Activated CD8-positive, alpha-beta memory T cell treated with anti-CD3 and anti-CD28 coated beads for 36 hours (primary cell): ENCODE measurements at regions not wholly inside any gene's neighbourhood (a gene's known extent, or its start where the extent isn't known, plus 50 kb on each side); places are given as distances from the start of the nearest gene placed in this dataset.

Experiments used
- CTCF ChIA-PET: fragments of 350-600 bp; sonication (Branson Sonifier 250); formaldehyde crosslinking; loops from one replicate; lab custom pipeline; 2021; ENCODE audit warnings: antibody characterized with exemption; lab: Charles Lee
- POLR2A ChIA-PET: fragments of 350-600 bp; sonication (Branson Sonifier 250); formaldehyde crosslinking; loops from one replicate; lab custom pipeline; 2021; ENCODE audit warnings: antibody characterized with exemption; lab: Charles Lee

DNA sequence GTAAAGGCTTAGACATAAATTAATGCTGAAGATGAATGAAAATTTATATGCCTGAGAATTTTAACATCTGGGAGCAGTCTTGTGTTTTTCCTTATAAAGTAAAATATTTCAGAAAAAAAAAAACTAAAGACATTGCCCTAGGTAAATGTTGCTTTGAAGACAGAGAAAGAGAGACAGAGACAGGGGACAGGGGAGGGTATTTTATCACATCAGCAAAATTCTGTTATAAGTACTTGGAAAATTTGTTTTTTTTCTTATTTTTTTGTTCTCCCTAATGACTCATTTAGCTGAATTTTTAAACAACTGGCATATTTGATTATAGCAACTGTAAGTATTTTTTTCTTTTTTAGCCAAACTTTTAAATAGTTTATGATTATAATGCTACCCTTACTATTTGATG, 1540.6 kb upstream of the GBE1 start:
- ChIA-PET POLR2A (no interaction called here), CTCF (no interaction called here)

DNA sequence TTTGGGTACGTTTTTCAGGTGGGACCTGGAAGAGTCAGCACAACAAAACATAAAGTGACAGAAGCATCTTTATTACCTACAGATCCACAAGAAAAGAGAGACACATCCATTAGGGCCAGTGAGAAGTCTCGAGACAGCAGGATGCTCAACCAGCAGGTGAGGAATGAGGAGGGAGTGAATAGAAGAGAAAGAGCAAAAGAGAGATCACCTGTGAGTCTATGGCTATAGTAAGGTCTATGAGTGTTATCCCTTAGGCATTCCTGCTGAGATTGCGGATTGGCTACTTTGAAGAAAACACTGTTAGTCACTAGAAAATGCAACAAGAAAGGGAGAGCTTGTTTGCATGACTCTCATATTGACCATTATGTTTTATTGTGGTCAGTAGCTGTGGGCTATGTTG, 1556.2 kb upstream of the GBE1 start:
- CTCF ChIA-PET, result no interaction called here
- POLR2A ChIA-PET, result no interaction called here

DNA sequence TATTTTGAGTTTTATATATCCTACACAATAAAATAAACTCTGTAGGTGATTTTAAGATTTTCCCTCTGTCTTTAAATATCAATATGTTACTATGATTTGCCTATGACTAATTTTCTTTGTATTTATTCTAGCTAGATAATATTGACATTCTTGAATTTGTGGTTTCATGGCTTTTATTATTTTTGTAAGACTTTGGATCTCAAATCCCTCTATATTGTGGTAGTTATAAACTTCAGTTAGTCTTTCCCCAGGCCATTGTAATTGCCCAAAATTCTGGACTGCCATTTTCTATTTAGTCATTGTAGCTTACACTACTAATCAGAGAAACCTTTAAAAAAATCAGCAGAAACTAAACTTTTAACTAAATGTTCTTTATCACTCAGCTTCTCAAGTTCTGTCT, 1559.3 kb upstream of the GBE1 start:
- ChIA-PET POLR2A (no interaction called here), CTCF (no interaction called here)

DNA sequence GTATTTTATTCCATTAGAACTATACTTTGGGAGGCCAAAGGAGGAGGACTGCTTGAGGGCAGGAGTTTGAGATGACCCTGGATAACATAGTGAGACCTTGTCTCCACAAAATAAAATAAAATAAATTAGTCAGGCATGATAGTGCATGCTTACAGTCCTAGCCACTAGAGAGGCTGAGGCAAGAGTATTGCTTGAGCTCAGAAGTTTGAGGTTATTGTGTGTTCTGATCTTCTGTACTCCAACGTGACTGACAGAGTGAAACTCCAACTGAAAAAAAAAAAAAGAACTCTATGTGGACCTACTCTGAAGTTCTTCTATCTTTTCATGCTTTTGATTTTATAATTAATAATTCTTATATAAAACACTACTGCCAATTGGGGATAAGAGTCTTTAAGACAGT, 1560.0 kb upstream of the GBE1 start:
- ChIA-PET POLR2A (no interaction called here), CTCF (no interaction called here)

DNA sequence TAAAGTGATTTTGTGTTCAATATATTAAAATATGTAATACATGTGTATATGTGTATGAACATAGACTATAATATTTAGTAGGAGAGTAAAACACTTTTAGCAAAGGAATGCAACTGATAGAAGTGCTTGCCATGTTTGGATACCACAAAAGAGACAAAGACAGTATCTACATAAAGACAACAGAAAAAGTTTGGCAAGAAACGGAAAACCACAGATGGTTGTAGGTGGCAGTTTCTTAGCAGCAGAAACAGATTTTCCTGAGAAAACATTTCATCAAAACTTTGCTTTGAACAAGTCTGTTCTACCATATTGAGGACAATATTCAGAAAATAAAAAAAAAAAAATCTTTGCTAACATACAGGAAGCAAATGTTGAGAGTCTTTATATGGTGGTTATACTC, 1560.4 kb upstream of the GBE1 start:
- POLR2A ChIA-PET, result no interaction called here

DNA sequence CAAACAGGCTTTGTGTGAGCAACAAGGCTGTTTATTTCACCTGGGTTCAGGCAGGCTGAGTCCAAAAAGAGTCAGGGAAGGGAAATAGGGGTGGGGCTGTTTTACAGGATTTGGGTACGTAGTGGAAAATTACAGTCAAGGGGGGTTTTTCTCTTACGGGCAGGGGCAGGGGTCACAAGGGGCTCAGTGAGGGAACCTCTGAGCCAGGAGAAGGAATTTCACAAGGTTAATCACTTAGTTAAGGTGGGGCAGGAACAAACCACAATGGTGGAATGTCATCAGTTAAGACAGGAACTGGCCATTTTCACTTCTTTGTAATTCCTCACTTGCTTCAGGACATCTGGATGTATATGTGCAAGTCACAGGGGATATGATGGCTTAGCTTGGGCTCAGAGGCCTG, 1592.8 kb upstream of the GBE1 start:
- CTCF ChIA-PET, result no interaction called here
- POLR2A ChIA-PET, result no interaction called here

More for the DNA sequence above, 1560.4 kb upstream of the GBE1 start:
- CTCF ChIA-PET, result no interaction called here

DNA sequence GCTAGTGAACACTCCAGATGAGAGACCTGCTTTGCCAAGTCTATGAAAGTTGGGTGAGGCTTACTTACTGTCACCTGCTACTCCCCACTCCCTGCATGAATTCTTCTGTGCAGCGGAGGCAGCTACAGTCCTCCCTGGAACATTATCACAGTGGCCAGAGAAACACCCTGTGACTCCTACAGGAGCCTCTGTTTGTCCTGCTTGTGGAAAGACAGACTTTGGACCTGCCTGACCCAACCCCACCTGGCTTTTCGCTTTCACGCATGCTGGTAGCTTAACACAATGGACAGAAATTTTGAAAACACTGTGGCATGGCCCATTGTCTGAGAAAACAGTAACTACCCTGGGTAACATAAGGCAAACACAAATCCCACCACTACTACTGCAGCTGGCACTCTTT, 1565.5 kb upstream of the CADM2 start:
- ChIA-PET POLR2A (no interaction called here), CTCF (no interaction called here)

DNA sequence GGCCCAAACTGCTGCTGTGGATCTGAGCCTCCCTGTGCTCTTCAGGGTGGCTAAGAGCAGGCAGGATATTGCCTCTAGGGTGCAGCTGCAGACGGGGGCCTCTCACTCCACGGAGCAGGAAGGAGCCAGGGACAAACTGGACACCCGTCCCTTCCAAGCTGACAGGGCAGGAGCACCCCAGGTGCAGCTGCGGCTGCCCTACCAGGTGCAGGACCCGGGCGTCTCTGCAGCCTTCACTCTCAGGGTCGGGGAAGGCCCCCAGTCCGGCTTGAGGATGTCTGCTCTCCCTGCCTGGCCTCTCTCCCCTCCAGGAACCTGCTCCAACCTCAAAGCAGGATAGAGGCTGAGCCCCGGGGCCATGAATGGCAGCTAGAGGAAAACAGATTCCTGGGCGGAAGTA, 1554.9 kb upstream of the CADM2 start:
- ChIA-PET CTCF (no interaction called here), POLR2A (no interaction called here)

DNA sequence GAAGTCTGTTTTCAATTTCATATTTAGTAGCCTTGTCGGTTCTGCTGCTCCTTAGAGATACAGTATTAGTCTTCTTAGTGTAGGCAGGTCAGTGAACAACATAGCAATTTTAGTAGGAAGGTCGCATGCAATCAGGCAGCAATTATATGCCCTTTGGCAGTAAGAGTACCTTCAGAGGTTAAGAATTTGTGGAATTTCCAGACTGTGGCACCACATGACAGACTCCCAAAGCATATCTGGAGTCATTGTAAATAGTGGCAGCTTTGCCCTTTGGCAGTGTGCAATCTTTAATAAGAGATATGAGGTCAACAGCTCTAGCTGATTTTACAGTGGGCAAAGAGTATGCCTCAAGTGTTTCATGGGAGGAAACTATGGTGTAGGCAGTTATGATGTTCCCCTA, 1532.5 kb upstream of the CADM2 start:
- POLR2A ChIA-PET, result no interaction called here

DNA sequence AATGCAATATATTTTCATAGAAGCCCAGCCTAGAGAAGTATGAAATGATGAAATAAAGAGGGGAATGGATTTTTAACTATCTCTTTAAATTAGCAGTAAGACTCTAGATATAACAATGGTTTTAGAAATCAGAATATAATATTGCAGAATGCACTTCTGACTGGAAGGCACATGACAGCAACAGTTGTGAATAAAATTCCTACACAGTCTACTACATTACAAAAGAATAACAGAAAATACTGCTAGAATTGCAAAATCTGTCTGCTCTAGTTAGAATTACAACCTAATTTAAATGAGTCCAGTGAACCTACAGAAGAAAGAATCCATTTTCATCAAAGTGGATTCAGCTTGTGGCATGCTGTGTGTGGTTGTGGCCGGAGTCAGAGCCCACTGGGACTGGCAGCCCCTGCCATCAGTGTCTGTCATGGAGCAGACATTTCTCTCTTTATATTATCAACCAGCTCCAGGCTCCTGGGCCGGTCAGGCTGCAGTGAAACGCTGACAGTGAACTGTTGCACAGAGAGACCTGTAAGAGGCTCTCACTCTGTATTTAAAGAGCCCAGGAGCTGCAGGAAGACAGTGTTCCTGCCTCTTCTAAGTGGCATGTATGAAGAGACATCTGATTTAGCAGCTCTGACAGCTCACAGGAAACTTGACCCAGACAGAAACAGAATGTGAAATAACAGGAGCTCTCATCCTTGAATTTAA, 1523.8 kb upstream of the CADM2 start:
- POLR2A ChIA-PET, result no interaction called here
- CTCF ChIA-PET, result no interaction called here

More for the DNA sequence above, 1532.5 kb upstream of the CADM2 start:
- CTCF ChIA-PET, result no interaction called here

DNA sequence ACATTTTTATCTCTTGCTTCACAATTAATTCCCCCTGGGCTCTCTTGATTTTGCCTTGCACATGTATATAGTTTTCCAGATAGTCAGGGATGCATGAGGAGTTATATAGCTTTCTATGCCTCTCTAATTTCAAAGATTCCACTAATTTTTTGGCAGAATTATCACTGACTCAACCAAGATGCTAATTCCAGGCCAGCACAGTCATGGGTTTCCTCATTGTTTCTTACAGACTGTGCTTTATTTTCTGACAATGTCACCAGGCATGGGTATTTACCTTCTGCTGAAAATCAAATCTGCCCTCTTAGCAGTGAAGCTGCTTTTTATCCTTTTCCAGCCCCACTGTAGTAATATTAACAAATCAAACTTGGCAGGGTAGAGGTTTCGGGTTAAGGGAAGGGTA, 1520.6 kb upstream of the CADM2 start:
- CTCF ChIA-PET, result no interaction called here
- POLR2A ChIA-PET, result no interaction called here

DNA sequence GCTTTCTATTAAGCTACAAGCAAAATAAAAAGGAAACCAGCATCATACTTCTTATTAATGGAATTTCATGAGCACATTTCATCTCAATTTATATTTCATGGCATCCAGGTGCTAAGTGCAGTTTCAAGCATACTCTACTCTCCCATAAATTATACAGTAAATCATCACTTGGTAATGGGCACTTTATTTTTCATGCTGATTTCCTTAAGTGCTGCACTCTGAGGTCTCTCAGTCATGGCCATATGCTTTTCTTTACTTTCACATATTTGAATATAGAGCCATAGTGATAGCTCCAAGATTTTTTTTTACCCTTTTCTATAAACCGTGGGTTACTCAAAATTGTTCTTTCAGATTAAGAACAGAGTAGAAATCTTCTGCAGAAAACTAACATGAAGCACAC, 1505.7 kb upstream of the CADM2 start:
- CTCF ChIA-PET, result no interaction called here
- POLR2A ChIA-PET, result no interaction called here

DNA sequence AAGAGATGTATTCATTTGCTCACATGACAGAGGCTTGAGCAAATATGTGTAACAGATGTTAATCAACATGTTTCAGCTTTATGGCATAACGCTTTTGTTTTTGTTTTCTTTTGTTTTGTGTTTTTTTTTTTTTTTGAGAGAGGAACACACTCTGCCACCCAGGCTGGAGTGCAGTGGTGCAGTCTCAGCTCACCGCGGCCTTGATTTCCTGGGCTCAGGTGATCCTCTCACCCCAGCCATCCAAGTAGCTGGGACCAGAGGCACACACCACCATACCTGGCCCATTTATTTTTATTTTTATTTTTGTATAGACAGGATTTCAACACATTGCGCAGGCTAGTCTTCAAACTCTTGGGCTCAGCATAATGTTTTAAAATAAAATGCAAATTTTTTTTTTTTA, 1504.4 kb upstream of the CADM2 start:
- CTCF ChIA-PET, result no interaction called here

DNA sequence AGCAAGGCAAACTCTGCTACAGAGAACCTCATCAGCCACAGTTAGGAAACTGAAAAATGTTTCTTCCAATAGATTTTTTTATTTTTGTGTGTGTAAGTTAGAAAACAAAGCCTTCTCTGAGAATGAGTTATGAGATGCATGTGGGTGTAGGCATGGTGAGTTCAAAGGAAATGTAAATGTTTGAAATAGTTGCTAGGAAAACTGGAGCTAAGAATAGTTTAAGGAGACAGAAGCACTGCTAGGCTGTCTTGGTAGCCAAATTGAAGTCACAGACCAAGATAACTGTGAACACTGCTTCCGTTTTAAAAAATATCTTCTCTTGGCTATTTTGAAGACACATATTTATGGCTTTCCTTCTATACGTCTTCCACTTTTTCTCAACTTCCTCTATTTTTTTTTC, 1501.2 kb upstream of the CADM2 start:
- CTCF ChIA-PET, result no interaction called here
- POLR2A ChIA-PET, result no interaction called here

More for the DNA sequence above, 1504.4 kb upstream of the CADM2 start:
- POLR2A ChIA-PET, result no interaction called here

DNA sequence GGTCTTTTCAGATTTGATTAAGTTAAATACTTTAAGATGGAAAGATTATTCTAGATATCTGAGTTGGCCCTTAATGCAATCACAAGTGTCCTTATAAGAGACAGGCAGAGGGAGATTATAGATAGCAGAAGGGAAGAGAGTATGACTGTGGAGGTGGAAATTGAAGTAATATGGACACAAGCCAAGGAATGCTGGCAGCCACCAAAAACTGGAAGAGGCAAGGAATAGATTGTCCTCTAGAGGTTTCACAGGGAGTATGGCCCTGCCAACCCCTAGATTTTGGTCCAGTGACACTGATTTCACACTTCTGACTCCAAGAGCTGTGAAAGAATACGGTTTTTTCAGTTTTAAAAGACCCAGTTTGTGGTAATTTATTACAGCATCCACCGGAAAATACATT, 1498.7 kb upstream of the CADM2 start:
- ChIA-PET POLR2A (no interaction called here), CTCF (no interaction called here)

DNA sequence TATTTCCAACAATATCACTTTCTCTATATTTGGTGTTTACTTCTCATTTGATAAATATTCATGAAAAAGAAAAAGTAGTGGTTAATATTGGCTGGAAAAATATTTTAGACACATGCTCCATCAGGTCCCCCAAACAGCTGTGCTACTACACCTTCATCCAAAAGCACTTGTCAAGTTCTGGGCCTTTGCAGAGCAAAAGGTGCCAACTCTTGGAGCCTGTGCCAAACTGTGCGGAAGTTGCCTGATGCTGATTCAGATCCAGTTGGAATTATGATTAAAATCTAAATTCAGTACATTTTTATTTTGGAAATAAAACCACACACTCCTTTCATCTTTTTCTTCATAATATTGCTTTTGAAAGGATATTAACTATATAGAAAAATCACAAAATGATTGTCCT, 1497.4 kb upstream of the CADM2 start:
- POLR2A ChIA-PET, result no interaction called here
- CTCF ChIA-PET, result no interaction called here

DNA sequence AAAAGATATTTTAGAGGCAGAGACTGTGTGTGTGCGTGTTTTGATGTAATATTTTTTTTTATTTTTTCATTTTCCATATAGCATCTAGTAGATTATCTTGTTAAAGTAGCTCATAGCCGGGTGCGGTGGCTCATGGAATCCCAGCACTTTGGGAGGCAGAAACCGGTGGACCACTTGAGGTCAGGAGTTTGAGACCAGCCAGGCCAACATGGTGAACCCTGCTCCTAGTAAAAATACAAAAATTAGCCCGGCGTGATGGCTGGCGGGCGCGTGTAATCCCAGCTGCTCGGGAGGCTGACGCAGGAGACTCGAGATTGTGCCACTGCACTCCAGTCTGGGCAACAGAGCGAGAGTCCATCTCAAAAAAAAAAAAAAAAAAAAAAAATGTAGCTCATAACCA, 1481.2 kb upstream of the CADM2 start:
- ChIA-PET POLR2A (no interaction called here), CTCF (no interaction called here)

DNA sequence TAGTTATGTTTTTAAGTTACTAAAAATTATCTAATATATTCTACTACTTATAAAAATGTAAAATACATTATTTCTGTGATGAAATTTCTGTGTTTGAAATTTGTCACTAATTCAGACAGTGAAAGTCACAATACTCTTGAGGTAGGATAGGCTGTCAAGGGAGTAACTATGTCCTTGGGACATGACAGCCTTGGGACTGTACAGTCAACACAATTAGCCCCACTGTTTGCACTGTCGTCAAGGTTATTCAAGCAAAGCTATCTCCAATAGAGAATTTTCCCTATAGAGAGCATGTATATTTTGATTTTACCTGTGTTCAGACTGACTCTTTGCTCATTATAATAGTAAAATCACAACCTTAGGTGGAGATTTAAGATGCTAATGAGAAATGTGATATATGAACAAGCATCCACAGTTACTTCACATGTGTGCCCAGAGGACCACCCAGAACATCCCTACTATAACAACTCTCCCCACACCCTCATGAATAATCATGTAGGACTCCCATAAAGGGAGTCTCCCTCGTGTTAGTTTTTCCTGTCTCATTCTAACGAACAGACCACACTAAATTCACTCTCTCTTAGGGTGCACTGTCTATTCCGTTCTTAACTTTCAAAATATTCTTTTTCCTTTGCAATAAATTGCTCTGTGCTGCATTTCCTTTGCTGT, 1476.3 kb upstream of the CADM2 start:
- POLR2A ChIA-PET, result no interaction called here
- CTCF ChIA-PET, result no interaction called here

DNA sequence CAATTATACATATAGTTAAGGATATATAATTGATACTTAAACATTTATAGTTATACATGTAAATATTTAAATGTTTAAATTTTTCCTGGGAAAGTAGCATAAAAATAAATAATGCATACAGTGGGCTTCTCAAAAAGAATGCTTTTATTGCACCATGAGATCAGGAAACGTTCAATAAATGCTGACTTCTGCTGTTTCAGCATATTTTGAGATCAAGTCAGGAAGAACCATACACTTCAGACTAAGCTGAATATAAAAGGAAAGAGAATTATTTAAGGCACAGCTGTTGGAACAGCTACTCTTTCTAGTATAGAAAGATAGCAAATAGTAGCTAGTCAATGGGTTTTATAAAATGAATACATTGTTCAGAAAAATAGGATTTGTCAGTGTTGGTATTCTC, 1462.3 kb upstream of the CADM2 start:
- ChIA-PET POLR2A (no interaction called here), CTCF (no interaction called here)

DNA sequence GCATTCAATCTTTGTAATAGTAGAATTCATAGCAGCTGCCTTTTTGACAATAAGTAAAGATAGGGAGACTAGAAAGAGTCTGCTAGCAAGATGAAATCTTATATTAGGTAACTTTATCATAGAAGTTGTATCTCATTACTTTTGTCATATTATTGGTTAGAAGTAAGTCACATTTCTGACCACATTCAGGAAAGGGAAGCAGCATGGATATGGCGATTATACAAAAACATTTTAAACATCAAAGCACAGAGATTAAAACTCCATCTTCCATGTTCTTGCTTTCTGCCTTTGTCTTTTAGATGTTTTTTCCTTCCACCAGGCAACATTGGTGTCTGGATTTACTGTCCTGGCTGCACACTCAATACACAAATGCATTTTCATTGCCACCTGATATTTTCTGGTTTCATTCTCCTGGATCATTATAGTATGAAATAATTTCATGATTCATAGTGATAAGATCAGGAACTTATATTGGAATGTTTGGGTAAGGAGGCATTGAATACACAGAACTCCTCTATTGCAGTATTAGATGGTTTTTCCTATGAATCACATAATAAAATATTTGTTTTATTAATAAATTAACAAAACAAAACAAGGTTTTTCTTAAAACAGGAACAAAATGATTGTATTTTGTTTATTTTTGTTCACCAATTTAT, 1460.3 kb upstream of the CADM2 start:
- ChIA-PET CTCF (no interaction called here), POLR2A (no interaction called here)

DNA sequence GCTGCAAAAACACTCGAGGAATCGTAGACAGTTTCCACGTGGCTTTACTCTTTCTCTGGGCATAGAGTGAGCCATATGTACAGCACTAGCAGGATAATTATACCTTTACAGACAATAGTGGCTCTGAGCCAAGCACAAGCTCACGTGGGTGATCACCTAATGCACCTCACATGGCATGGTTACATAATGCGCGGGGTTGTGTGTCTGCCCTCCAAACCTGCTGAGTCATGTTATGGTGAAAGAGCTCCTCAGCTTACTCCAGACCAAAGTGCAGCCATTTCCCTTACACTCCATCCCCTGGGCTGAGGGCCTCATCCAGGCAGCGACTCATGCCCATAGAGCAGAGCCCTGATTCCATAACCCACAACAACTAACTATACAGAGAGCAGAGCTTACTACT, 1458.4 kb upstream of the CADM2 start:
- ChIA-PET CTCF (no interaction called here), POLR2A (no interaction called here)
